Activated naive CD4-positive, alpha-beta T cell treated with anti-CD3 and anti-CD28 coated beads, Interleukin-2, amount 10 ng/mL, durations not matched to agents 7 days and 5 days (primary cell): ENCODE measurements at regions not wholly inside any gene's neighbourhood (a gene's known extent, or its start where the extent isn't known, plus 50 kb on each side); places are given as distances from the start of the nearest gene placed in this dataset.
"Not testable (repeated sequence)": the region's sequence is repeated elsewhere in the genome, so short reads cannot be mapped to it uniquely, and the experiment has no call there.

ENCODE experiments used
- CTCF ChIA-PET: fragments of 350-600 bp; sonication (Branson Sonifier 250); formaldehyde crosslinking; loops from one replicate; lab custom pipeline; 2021; ENCODE audit warnings: antibody characterized with exemption; lab: Charles Lee
- DNase-seq: peaks from one replicate; pipeline ENCODE4 v3.0.0-alpha.2; 2020
- H3K27ac Mint-ChIP-seq: one replicate; pipeline ENCODE4 v1.8.0; 2021; ENCODE audit warnings: mild to moderate bottlenecking, moderate library complexity, mixed read lengths
- H3K27me3 Mint-ChIP-seq: one replicate; pipeline ENCODE4 v1.8.0; 2021; ENCODE audit warnings: mild to moderate bottlenecking, mixed read lengths
- H3K36me3 Mint-ChIP-seq: one replicate; pipeline ENCODE4 v1.8.0; 2021; ENCODE audit warnings: mixed read lengths
- H3K4me1 Mint-ChIP-seq: one replicate; pipeline ENCODE4 v1.8.0; 2021; ENCODE audit warnings: mixed read lengths
- H3K4me3 Mint-ChIP-seq: one replicate; pipeline ENCODE4 v1.8.0; 2021; ENCODE audit warnings: mild to moderate bottlenecking, moderate library complexity, mixed read lengths
- H3K9me3 Mint-ChIP-seq: one replicate; pipeline ENCODE4 v1.8.0; 2021; ENCODE audit warnings: mixed read lengths

GRCh38 chr16:61014869-61015268 lies 1021.4 kb downstream of the CDH8 start:
- no peak overlapping the region for H3K4me3 Mint-ChIP-seq
- H3K27me3 Mint-ChIP-seq, result no peaks in the 10 kb centered on the region
- DNase-seq, result no peak
- CTCF ChIA-PET, result no interaction called here
- no peak overlapping the region for H3K27ac Mint-ChIP-seq
- H3K4me1 Mint-ChIP-seq, result no peaks in the 10 kb centered on the region
- H3K9me3 Mint-ChIP-seq, result peaks cover 23% of the 10 kb centered on the region
- no peaks in the 10 kb centered on the region for H3K36me3 Mint-ChIP-seq

DNA sequence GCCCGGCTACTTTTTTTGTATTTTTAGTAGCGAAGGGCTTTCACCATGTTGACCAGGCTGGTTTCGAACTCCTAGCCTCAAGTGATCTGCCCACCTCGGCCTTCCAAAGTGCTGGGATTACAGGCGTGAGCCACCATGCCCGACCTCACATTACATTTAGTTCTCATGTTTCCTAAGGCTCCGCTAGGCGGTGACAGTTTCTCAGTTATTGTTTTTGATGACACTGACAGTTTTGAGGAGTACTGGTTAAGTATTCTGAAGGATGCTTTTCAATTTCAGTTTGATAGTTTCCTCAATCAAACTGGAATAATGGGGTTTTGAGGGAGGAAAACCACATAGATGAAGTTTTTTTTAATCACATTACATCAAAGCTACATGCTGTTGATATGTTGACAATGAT lies 1028.5 kb downstream of the CDH8 start:
- CTCF ChIA-PET, result no interaction called here
- Mint-ChIP-seq H3K4me1 (no peaks in the 10 kb centered on the region), H3K36me3 (no peaks in the 10 kb centered on the region), H3K9me3 (peaks cover 4% of the 10 kb centered on the region), H3K27me3 (no peaks in the 10 kb centered on the region), H3K27ac (no peak overlapping the region), H3K4me3 (no peak overlapping the region)
- no peak for DNase-seq

DNA sequence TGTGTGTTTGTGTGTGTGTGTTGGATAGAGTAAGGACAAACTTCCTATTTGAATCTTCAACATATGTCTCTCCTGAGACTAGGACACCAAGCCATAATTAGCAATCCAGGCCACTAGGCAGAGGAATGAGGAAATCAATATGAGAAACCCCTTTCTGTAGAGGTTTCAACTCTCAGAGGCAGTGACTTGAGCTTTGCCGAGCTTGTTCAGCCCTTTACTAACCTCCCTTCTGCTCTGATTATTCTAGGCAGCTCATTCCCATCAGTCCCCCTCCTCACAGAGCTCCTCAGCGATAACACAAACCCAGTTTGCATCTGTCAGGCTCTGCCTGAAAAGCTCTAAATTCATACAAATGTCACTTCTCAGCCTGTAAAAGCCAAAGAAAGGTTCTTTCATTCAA lies 1030.3 kb downstream of the CDH8 start:
- Mint-ChIP-seq H3K27me3 (no peaks in the 10 kb centered on the region), H3K4me3 (no peak overlapping the region), H3K9me3 (peaks cover 2% of the 10 kb centered on the region), H3K36me3 (no peaks in the 10 kb centered on the region), H3K27ac (no peak overlapping the region), H3K4me1 (no peaks in the 10 kb centered on the region)
- no peak for DNase-seq
- CTCF ChIA-PET, result no interaction called here

DNA sequence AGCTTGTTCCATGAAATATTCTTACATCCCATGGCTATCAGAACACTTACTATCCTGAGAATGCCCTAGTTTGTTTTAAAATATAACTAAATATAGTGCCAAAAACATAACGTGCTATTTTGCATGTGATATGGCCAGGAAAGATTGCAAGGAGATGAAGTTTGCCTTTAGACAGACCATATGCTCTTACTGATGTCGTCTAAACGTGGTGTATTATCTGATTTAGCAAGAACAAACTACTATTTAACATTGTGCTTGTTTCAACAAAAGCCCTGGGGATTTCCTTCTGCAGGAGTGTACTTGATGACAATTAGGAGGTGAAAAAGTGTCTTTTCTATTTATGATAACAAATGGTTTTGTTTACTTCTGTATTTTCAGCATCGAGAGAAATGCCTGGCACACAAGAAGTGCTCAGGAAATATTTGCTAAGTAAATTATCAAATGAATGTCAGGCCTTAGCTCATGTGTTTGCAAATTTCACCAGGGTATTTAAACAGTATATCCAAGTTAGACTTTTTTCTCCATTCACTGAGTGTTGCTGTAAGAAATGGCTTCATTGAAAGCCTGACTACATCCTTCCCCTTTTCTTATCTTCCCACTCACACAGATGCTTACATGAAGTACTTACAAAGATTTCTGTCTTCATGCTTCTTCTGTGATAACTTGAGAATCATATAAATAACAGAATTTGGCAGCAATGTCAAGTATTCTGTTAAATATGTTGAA lies 1033.6 kb downstream of the CDH8 start:
- peaks cover 3% of the 10 kb centered on the region for H3K9me3 Mint-ChIP-seq
- DNase-seq, result no peak
- H3K4me3 Mint-ChIP-seq, result no peak overlapping the region
- no peaks in the 10 kb centered on the region for H3K27me3 Mint-ChIP-seq
- H3K4me1 Mint-ChIP-seq, result no peaks in the 10 kb centered on the region
- no peaks in the 10 kb centered on the region for H3K36me3 Mint-ChIP-seq
- H3K27ac Mint-ChIP-seq, result no peak overlapping the region
- CTCF ChIA-PET, result no interaction called here

DNA sequence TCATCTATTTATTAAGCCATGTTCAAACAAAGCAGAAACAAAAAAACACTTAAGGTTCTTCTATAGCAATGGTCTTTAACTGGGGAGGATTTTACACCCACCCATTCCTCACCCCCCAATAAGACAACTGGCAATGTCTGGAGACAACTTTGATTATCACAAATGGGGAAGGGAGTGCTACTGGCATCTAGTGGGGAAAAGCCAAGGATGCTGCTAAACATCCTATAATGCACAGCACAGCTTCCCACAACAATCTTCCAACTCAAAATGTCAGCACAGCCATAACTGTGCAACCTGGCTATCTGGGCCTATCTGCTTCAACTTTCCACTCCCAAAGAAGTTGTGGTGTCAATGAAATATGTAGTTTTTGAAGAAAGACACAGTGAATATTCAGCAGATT lies 1044.4 kb downstream of the CDH8 start:
- no peak for DNase-seq
- peaks cover 15% of the 10 kb centered on the region for H3K9me3 Mint-ChIP-seq
- CTCF ChIA-PET, result no interaction called here
- H3K27ac Mint-ChIP-seq, result no peak overlapping the region
- H3K4me1 Mint-ChIP-seq, result no peaks in the 10 kb centered on the region
- H3K4me3 Mint-ChIP-seq, result no peak overlapping the region
- H3K36me3 Mint-ChIP-seq, result no peaks in the 10 kb centered on the region
- no peaks in the 10 kb centered on the region for H3K27me3 Mint-ChIP-seq

GRCh38 chr16:60989592-60989991 lies 1046.6 kb downstream of the CDH8 start:
- Mint-ChIP-seq H3K4me3 (no peak overlapping the region), H3K9me3 (peaks cover 15% of the 10 kb centered on the region)

DNA sequence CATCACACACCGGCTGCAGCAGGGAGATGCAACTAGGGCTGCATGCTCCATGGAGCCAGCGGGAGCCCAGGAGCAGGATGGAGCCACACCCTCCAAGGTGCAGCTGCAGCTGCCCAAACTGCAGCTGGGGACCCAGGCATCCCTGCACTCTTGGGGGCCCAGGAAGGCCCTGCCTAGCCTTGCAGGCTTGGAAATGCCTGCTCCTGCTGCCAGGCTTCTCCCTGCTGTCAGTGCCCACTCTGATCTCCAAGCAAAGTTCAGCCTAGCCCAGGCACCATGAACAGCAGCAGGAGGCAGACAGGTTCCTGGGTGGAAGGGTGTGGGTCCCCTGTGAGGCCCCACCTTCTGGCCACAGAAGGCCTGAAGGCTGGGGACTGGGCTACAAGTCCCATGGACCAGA lies 1057.1 kb downstream of the CDH8 start:
- H3K27me3 Mint-ChIP-seq, result no peaks in the 10 kb centered on the region
- CTCF ChIA-PET, result no interaction called here
- no peaks in the 10 kb centered on the region for H3K4me1 Mint-ChIP-seq
- no peak overlapping the region for H3K27ac Mint-ChIP-seq
- DNase-seq, result no peak
- peaks cover 18% of the 10 kb centered on the region for H3K9me3 Mint-ChIP-seq
- H3K4me3 Mint-ChIP-seq, result no peak overlapping the region
- H3K36me3 Mint-ChIP-seq, result no peaks in the 10 kb centered on the region

More at GRCh38 chr16:60989592-60989991, 1046.6 kb downstream of the CDH8 start:
- DNase-seq, result no peak
- no peaks in the 10 kb centered on the region for H3K4me1 Mint-ChIP-seq
- H3K27ac Mint-ChIP-seq, result no peak overlapping the region
- CTCF ChIA-PET, result no interaction called here
- H3K27me3 Mint-ChIP-seq, result no peaks in the 10 kb centered on the region
- H3K36me3 Mint-ChIP-seq, result no peaks in the 10 kb centered on the region

DNA sequence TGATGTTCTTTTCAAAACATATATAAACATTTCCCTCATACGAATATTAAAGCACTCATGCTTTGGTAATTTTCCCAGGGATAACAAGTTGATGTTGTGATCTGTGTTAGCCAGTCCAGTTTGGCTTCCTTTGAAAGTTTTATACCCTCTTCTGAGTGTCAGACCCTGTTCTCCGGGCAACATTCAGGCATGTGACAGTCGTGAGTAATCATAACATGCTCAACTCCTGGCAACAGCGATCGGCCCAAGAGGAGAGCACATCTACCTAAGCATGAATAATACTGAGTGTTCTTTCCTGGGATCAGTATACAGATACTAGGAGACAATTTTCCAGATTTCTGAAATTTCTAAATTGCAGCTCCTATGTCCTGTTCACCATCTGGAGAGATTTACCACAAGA lies 1086.4 kb downstream of the CDH8 start:
- CTCF ChIA-PET, result no interaction called here
- no peaks in the 10 kb centered on the region for H3K36me3 Mint-ChIP-seq
- no peaks in the 10 kb centered on the region for H3K27me3 Mint-ChIP-seq
- H3K4me1 Mint-ChIP-seq, result no peaks in the 10 kb centered on the region
- no peak for DNase-seq
- H3K4me3 Mint-ChIP-seq, result no peak overlapping the region
- H3K27ac Mint-ChIP-seq, result no peak overlapping the region
- peaks cover 17% of the 10 kb centered on the region for H3K9me3 Mint-ChIP-seq

- Mint-ChIP-seq H3K9me3 (peaks cover 12% of the 10 kb centered on the region), H3K36me3 (no peaks in the 10 kb centered on the region), H3K4me3 (no peak overlapping the region), H3K27me3 (no peaks in the 10 kb centered on the region), H3K27ac (no peak overlapping the region), H3K4me1 (no peaks in the 10 kb centered on the region)
- CTCF ChIA-PET, result no interaction called here
- DNase-seq, result no peak
These were observed 1091.0 kb downstream of the CDH8 start for GRCh38 chr16:60945225-60945624.

- H3K27me3 Mint-ChIP-seq, H3K4me1 Mint-ChIP-seq, H3K27ac Mint-ChIP-seq, H3K36me3 Mint-ChIP-seq, DNase-seq, CTCF ChIA-PET, H3K4me3 Mint-ChIP-seq: not testable (repeated sequence)
- peaks cover 12% of the 10 kb centered on the region for H3K9me3 Mint-ChIP-seq
These were observed 1100.0 kb downstream of the CDH8 start for GRCh38 chr16:60936189-60936588.

DNA sequence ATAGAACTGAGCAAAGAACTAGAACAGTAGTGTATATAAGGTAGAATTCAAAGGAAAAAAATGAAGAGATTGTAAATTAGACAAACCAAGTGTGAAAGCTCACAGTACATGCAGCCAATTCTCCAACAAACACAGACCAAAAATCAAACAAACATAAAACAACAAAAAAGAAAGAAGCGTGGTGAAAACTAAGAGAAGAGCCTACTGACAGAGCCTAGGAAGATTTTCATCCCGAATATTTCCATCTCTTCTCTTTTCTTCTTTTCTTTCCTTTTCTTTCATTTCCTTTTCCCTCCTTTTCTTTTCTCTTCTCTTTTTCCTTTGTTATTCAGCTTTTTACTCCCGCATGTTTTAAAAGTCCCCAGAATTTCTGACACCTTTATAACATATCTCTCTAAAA lies 1103.6 kb downstream of the CDH8 start:
- Mint-ChIP-seq H3K27ac (no peak overlapping the region), H3K36me3 (no peaks in the 10 kb centered on the region), H3K9me3 (peaks cover 6% of the 10 kb centered on the region), H3K27me3 (no peaks in the 10 kb centered on the region), H3K4me1 (no peaks in the 10 kb centered on the region), H3K4me3 (no peak overlapping the region)
- CTCF ChIA-PET, result no interaction called here
- DNase-seq, result no peak

GRCh38 chr16:60930291-60930690 lies 1105.9 kb downstream of the CDH8 start:
- Mint-ChIP-seq H3K4me1 (no peaks in the 10 kb centered on the region), H3K4me3 (no peak overlapping the region), H3K36me3 (no peaks in the 10 kb centered on the region), H3K9me3 (peaks cover 8% of the 10 kb centered on the region), H3K27me3 (no peaks in the 10 kb centered on the region), H3K27ac (no peak overlapping the region)
- no peak for DNase-seq
- CTCF ChIA-PET, result no interaction called here

DNA sequence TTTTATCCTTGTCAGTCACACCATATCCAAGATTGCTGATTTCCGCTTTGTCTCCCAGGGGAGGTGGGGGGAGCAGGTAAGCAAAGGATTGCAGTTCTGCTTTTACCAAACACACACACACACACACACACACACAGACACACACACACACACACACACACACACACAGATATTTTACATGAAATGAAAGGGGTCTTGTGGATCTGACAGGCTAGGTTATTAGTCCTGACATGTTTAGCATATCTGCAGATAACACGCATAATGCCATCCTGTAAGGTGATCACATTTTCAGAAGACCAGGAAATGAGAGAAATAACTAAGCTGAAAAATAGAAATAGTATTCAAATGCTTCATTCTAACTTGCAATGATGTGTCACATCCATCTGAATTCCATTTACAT lies 1113.3 kb downstream of the CDH8 start:
- H3K4me3 Mint-ChIP-seq, result no peak overlapping the region
- peaks cover 12% of the 10 kb centered on the region for H3K9me3 Mint-ChIP-seq
- no peak overlapping the region for H3K27ac Mint-ChIP-seq
- CTCF ChIA-PET, result no interaction called here
- no peak for DNase-seq
- no peaks in the 10 kb centered on the region for H3K36me3 Mint-ChIP-seq
- H3K27me3 Mint-ChIP-seq, result no peaks in the 10 kb centered on the region
- H3K4me1 Mint-ChIP-seq, result no peaks in the 10 kb centered on the region

- Mint-ChIP-seq H3K4me1 (no peaks in the 10 kb centered on the region), H3K27ac (no peak overlapping the region), H3K4me3 (no peak overlapping the region), H3K27me3 (no peaks in the 10 kb centered on the region), H3K36me3 (no peaks in the 10 kb centered on the region), H3K9me3 (peaks cover 8% of the 10 kb centered on the region)
- no peak for DNase-seq
- CTCF ChIA-PET, result no interaction called here
These were observed 1121.9 kb downstream of the CDH8 start for GRCh38 chr16:60914334-60914733.

- H3K36me3 Mint-ChIP-seq, result no peaks in the 10 kb centered on the region
- CTCF ChIA-PET, result no interaction called here
- H3K27me3 Mint-ChIP-seq, result no peaks in the 10 kb centered on the region
- H3K4me3 Mint-ChIP-seq, result no peak overlapping the region
- no peaks in the 10 kb centered on the region for H3K4me1 Mint-ChIP-seq
- no peak overlapping the region for H3K27ac Mint-ChIP-seq
- H3K9me3 Mint-ChIP-seq, result peaks cover 10% of the 10 kb centered on the region
- no peak for DNase-seq
These were observed 1128.6 kb downstream of the CDH8 start for GRCh38 chr16:60907645-60908044.

GRCh38 chr16:60905811-60906210 lies 1130.4 kb downstream of the CDH8 start:
- H3K4me1 Mint-ChIP-seq, result no peaks in the 10 kb centered on the region
- CTCF ChIA-PET, result no interaction called here
- no peak for DNase-seq
- H3K27me3 Mint-ChIP-seq, result no peaks in the 10 kb centered on the region
- no peak overlapping the region for H3K27ac Mint-ChIP-seq
- peaks cover 8% of the 10 kb centered on the region for H3K9me3 Mint-ChIP-seq
- H3K36me3 Mint-ChIP-seq, result no peaks in the 10 kb centered on the region
- H3K4me3 Mint-ChIP-seq, result no peak overlapping the region
